DMS114 treated with DMSO at 0.1 percent for 48 hours (cell line): ENCODE measurements at regions not wholly inside any gene's neighbourhood (a gene's known extent, or its start where the extent isn't known, plus 50 kb on each side); places are given as distances from the start of the nearest gene placed in this dataset.
"Not testable (repeated sequence)": the region's sequence is repeated elsewhere in the genome, so short reads cannot be mapped to it uniquely, and the experiment has no call there.

Experiments used
- DNase-seq: peaks from one replicate; lab custom pipeline; 2025; ENCODE audit not compliant: unreplicated experiment; lab: John Stamatoyannopoulos, UW

DNA sequence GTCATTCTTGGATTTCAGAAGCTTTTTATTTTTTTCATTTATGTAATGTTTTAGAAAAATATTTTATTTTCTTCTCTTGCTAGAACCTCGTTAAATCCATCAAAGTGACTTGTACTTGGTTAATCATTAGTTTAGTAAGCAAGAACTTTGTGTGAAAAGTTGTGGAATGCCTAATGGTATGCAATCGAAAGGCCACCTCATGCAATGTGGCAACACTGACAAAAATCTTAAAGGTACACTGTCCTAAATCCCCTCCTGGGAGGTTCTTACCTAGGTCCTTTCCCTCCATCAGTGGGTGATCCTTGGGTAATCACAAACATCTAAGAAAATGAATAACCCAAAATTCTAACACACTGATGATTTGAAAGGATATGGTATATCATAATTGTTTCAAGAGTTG lies 304.2 kb downstream of the DNAH5 start:
- no peak for DNase-seq

DNA sequence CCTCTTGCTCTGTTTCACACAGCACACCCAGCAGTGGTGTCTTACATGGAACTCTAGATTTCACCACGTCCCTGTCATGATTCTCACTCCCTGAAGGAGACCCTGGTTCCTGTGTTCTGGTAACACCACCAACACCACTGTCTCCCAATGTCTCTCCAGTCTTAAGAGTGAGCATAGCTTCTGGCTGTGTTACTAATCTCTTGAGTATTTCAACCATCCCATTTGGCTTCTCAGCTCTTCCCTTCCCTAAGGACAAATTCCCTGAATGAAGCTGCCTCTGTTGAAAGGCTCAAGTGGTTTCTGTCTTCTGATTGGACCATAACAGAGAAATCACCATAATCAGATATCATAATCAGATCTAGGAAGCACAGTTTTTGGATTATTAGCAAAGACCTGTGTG lies 311.8 kb downstream of the DNAH5 start:
- no peak for DNase-seq

DNA sequence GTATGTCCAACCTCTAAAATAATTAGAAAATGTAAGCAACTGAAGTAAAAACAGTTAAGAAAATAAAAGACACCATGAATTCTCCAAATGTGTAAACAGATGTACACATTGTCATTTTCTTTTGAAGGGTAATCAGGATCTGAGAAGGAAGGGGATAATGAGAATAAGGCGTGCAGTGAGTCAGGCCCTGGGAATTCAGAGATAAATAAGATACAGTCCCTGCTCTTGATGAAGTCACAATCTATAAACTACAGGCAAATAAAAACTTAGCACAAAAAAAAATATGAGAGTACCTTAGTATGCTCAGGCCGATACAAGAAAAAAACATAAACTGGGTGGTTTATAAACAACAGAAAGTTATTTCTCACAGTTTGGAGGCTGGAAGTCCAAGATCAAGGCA lies 315.3 kb downstream of the DNAH5 start:
- DNase-seq = no peak

DNA sequence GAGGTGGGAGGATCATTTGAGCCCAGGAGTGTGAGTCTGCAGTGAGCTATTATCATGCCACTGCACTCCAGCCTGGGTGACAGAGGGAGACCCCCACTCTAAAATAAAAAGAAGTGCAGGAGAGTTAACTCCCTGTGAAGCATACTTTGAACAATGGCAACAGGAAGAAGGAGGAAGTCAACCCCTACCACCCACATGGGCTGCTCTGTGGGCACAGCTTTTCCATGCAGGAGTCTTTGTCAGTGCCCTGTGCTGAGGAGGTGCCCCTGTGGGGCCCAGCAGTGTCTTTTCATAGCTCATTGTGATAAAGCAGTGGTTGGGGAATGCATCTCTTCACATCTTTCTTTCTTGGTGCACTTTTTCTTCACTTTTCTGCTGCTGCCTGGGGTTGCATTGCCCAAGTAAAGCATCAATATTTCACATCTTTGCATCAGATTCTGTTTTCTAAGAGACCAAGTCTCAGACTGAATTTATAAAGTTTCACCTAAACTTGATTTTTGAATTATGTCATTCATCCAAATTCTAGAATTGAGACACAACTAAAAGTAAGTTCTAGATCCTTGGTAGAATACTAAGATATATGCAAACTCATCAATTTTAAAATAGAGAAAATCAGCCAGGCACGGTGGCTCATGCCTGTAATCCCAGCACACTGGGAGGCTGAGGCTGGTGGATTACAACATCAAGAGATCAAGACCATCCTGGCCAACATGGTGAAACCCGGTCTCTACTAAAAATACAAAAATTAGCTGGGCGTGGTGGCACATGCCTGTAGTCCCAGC lies 316.6 kb downstream of the DNAH5 start:
- DNase-seq = no peak

DNA sequence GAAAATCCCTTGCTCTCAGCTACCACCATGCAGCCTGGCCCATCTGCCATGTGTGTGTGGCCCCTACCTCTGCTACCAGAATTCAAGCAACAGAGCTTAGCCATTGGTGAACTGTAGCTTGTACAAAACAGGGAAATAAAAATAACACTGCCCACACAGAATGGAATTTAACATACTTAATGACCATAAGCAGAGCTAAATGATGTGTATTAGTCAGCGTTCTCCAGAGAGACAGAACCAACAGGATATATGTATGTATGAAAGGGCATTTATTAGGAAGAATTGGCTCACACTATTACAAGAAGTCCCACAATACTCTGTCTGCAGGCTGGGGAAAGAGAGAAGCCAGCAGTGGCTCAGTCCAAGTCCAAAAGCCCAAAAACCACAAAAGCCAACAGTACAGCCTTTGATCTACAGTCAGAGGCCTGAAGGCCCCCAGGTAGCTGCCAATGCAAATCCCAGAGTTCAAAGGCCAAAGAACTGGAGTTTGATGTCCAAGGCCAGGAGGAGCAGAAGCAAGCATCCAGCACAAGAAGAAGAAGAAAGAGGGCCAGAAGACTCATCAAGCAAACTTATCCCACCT lies 318.8 kb downstream of the DNAH5 start:
- no peak for DNase-seq

DNA sequence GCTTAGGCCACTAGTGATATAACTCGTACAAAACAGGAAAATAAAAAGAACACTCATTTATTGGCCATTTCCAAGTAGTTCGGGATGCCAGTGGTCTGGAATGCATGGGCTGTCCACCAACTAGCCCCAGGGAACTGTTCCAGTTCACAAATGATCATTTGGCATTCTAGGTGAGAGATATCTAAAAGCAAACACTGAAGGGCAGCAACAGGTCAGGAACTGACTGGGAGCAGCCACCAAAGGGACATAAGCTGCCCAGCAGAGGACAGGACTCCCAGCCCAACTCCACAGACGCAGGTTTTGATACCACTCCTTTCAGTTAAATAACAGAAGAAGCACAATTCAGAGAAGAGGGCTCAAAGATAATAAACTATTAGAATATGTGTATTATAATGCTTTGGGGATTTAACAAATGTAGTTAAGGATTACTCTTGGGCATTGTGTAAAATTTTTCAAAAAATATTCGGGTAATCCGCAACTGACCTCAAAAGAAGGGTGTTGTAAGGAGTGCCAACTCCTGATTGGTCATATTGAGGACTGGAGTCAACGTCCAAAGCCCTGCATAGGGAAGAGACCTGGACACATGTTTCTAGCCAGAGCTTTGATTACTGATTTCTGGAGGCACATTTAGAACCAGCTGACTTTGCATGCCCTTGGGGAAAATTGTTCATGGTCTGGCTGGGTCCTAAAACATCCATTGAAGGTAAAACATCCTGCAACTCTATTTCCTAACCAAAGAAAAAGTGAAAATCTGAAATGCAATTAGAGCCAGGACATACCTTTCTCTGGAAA lies 320.0 kb downstream of the DNAH5 start:
- no peak for DNase-seq

DNA sequence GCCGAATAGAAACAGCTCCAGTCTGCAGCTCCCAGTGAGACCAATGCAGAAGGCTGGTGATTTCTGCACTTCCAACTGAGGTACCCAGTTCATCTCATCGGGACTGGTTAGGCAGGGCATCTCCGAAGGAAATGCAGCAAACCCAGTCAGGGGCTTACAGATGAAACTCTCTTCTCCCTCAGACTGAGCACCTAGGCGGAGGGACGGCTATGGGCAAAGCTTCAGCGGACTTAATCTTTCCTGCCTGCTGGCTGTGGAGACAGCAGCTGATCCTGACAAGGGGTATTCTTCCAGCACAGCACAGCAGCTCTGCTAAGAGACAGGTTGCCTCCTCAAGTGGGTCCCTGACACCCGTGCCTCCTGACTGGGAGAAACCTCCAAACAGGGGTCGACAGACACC lies 330.9 kb downstream of the DNAH5 start:
- DNase-seq = no peak

DNA sequence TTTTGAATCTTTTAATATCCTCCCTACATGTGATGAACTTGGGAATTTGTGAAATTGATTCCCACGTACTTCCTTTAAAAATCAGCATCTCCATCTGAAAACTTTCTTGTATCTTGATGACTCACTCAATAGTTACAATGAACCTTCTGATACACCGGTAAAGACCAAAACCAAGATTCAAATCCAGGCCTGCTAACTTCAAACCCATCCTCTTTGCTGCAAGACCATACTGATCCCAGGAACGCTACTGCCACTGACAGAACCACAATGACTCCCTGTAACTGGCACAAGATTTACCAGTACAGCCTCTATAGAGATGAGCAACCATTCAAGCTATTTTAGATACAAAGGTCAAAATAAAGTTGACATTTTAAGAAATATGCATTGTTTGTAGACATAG lies 332.9 kb downstream of the DNAH5 start:
- DNase-seq = no peak

DNA sequence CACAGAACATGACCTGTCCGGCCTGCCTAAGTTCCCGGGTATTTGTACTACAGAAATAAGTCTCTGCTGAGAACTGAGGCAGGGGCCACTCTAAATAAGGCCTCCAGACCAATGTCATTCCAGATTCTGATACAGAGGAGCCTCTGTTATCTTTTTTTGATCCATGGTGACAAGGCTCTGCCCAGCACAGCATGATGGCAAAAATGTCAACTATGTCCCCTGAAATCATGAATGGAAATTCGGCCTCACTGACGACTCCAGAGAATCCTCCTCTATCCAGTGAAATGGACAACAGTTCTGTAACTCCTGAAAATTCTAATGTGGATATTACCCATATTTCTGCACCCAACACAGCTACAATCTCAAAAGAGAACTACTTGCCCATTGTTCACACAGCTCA lies 335.0 kb downstream of the DNAH5 start:
- no peak for DNase-seq

DNA sequence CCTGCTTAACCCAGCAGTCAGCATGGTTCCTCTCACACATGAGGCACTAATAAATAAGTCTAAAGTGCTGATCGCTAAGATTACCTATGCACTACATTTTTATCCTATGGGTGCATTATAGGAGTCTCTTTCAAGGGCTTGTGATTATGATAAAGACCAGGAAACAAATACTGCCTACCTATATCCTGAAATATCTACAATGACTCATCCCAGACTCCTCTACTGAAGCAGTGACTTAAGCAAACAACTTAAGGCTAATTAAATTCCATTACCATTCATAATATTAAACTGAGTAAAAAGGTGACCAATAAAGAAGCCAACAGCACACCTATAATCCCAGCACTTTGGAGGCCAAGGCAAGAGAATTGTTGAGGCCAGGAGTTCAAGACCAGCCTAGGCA lies 338.4 kb downstream of the DNAH5 start:
- no peak for DNase-seq

DNA sequence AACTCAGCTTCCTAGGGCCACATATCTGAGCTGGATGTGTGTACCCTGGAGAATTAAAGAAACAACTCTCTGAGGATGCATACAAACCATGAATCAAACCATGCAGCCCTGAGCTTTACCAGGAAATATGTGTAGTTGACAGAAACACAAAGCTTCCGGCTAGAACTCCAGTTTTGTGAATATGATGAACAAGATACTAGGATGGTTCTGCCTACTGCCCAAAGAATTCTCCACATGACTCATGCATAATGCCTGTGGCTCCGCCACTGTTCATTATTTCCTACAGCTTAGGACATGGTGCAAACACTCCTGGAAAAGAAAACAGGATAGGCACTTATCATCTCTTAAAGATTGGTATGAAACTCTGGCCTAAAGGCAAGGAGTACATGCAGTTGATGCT lies 343.4 kb downstream of the DNAH5 start:
- DNase-seq = no peak

DNA sequence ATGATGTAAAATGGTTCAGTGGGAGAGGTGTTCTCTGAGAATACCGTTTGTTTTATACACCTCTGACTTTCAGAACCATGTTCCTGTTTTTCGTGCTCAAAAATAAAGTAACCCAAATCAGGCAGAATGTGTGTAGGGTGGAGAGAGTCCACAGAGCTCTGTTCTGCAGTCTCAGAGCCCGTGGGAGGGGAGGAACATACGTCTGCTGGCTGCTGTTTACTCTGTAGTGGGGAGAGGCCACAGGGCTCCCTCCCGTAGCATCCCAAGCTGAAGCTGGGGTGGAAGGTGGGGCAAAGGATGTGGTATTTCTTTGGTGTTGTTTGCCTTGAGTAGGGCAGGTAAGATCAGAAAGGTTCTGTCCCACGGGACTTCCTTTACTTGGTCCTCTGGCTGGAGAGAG lies 348.5 kb downstream of the DNAH5 start:
- DNase-seq = no peak

DNA sequence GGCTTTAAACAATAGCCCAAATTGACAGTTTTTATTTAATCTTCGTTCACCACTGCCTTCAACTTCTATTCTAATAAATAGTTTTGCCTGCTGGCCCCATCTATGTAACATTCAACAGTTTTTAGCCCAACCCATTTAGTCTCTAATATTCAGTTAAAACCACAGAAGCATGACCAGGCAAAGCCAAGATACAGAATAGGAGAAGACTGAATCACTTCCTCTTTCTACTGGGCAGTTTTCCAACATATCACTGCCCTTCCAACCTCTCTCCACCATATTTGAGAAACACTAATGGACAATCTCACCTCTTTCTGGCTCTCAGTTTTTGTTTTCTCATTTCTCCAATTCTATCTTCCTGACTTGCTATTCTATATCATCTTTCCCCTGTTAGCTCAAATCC lies 352.9 kb downstream of the DNAH5 start:
- DNase-seq = no peak

DNA sequence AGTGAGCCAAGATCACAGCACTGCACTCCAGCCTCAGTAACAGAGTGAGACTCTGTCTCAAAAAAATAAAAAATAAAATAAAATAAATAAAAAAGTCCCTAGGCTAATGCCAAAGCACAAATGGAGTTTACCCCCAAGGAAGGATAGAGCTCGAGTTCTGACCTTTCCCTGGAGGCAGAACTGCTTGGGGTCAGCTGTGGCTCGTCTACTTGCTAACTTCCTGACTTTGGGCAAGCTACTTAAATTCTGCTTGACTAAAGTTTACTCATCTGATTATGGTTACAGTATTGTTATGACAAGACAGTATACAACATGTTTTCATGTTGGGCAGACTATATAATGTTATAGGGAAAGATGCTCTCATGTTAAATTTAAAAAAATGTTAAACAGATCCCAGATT lies 359.2 kb downstream of the DNAH5 start:
- no peak for DNase-seq

DNA sequence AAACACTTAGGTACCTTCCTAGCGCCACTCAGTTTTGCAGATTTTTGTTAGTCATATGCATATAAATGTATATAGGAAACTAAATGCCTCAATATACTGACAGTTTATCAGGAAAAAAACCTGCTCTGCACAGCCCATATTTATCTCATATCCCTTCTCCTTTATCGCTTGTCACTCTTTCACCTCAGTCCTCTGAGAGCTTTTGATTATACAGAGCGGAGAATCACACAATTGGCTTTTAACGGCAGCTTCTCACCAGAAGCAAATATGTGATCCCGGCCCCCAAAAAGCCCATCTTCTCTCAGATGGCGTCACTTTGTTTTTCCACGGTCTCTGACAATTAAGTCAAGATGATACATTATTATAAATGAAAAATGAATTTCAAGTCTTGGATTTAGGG lies 362.6 kb downstream of the DNAH5 start:
- DNase-seq = no peak

DNA sequence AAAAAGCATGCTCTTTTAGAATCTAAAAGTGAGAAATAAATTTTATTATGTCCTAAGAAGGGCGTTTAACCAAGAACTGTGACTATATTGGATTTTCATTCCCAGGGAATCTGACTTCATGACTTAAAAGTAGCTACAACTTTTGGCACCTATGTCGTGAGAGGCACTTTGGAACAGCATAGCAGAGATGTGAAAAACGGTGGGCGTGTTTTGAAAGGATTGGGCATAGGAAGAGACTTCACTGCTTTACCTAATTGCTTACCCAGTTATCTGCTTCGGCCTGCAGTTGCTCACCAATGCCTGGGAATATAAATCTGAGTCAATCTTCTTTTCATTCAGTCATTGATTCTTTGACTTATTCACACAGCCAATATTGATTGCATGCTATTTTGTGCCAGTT lies 363.4 kb downstream of the DNAH5 start:
- no peak for DNase-seq

DNA sequence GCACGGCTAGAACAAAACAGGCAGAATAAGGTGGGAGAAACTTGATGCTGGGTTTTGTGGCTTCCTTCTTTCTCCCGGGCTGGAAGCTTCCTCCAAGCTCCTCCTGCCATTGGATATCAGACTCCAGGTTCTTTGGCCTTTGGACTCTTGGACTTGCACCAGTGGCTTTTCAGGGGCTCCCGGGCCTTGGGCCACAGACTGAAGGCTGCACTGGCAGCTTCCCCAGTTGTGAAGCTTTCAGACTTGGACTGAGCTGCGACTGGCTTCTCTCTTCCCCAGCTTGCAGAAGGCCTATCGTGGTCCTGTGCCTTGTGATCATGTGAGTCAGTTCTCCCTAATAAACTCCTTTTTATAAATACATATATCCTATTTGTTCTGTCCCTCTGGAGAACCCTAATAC lies 364.4 kb downstream of the DNAH5 start:
- DNase-seq = no peak

DNA sequence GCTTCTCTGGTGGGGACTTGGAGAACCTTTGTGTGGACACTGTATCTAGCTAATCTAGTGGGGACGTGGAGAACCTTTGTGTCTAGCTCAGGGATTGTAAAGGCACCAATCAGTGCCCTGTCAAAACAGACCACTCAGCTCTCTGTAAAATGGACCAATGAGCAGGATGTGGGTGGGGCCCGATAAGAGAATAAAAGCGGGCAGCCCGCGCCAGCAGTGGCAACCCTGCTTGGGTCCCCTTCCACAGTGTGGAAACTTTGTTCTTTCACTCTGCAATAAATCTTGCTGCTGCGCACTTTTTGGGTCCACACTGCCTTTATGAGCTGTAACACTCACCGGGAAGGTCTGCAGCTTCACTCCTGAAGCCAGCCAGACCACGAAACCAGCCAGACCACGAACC lies 365.4 kb downstream of the DNAH5 start:
- not testable (repeated sequence) for DNase-seq

DNA sequence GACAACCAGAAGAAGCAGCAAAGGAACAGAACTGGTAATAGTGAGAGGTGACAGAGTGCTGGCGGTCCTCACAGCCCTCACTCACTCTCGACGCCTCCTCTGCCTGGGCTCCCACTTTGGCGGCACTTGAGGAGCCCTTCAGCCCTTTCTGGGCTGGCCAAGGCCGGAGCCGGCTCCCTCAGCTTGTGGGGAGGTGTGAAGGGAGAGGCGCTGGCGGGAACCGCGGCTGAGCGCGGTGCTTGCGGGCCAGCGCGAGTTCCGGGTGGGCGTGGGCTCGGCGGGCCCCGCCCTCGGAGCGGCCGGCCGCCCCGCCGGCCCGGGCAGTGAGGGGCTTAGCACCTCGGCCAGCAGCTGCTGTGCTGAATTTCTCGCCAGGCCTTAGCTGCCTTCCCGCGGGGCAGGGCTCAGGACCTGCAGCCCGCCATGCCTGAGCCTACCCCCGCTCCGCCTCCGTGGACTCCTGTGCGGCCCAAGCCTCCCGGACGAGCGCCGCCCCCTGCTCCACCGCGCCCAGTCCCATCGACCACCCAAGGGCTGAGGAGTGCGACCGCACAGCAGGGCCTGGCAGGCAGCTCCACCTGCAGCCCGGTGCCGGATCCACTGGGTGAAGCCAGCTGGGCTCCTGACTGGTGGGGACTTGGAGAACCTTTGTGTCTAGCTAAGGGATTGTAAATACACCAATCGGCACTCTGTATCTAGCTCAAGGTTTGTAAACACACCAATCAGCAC lies 366.0 kb downstream of the DNAH5 start:
- DNase-seq = not testable (repeated sequence)

DNA sequence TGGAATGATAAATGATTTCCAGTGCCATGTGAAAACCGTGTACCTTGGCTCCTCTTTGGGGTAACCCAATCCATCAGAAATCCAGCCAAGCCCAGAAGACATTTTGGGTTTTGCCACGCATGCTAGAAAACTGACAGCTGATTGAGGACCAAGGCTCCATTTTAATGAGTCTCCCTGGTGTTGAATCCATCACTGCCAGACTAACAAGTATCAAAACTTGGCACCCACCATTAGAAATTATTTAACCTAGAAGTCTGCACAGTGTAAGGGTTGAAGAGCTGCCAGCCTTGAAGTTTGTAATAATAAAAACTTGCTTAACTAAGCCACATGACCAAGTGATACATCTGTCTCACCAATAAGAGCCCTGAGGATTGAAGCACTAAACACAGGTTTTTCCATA lies 369.9 kb downstream of the DNAH5 start:
- no peak for DNase-seq

DNA sequence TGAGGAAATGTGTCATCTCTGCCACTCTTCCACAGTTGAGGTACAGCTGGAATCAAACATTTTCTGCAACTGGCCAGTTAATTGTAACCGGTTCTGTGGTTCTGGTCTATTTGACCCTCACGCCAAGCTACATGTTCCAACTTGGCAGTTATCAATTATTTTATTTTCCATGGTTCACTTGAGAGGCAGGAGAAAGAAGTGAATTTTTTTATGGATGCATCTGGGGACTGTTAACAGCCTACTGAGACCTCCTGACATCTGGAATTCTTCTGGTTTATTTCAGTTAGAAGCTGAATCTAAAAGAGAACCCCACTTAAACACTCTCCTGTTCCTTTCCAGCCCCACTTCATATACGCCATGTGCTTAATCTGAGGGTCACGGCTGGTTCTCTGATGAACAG lies 372.3 kb downstream of the DNAH5 start:
- no peak for DNase-seq
